Vagina (tissue), 2 donors: ENCODE measurements at regions not wholly inside any gene's neighbourhood (a gene's known extent, or its start where the extent isn't known, plus 50 kb on each side); places are given as distances from the start of the nearest gene placed in this dataset.

Experiments
- CTCF ChIP-seq, 3 experiments: fragments of 450-650 bp in 2 of 3; fragments of 200-600 bp in 1 of 3; sonication (generic) in 1 of 3; IDR thresholded peaks; one replicate each; pipeline ENCODE4 v1.5.1; 2017 to 2019; ENCODE audit warnings: antibody characterized with exemption in 3 of 3, mild to moderate bottlenecking in 2 of 3, moderate library complexity in 2 of 3
- POLR2A ChIP-seq, 2 donors: fragments of 450-650 bp; IDR thresholded peaks; one replicate each; pipeline ENCODE4 v1.6.1; 2017; ENCODE audit warnings: antibody characterized with exemption in 2 of 2, mild to moderate bottlenecking in 2 of 2, moderate library complexity in 2 of 2
- POLR2AphosphoS5 ChIP-seq, 2 donors: sonication (generic); formaldehyde crosslinking; IDR thresholded peaks; one replicate each; pipeline ENCODE4 v1.9.0; 2017; ENCODE audit warnings: antibody characterized with exemption in 2 of 2, mild to moderate bottlenecking in 2 of 2, low read depth in 1 of 2; ENCODE audit not compliant: insufficient read depth in 1 of 2

DNA sequence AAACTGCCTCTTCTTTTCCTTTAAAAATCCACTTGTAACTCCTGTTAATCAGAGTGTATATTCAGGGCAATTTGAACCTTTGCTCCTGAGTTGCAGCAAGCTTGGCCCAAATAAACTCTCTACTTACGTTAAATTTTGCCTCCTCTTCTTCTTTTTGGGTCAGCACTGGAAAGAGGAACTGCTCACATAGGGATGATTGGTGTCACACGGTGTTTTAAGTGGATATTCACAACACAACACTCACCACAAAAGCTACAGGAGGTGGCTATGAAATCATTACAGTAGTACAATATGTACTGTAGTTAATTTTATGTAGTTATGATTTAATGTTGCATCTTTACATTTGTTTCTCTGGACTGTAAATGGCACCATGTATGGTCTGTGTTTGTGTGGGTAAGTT is 96.8 kb upstream of the DOCK9 start:
- TF ChIP-seq CTCF (IDR thresholded peaks at IDR 0.05) (no peak), POLR2A (IDR thresholded peaks at IDR 0.05) (no peak), POLR2AphosphoS5 (IDR thresholded peaks at IDR 0.05; ENCODE audit: insufficient read depth in 1 of 2, low read depth in 1 of 2) (no peak)
